HCT116 (cell line): ENCODE measurements at regions not wholly inside any gene's neighbourhood (a gene's known extent, or its start where the extent isn't known, plus 50 kb on each side); places are given as distances from the start of the nearest gene placed in this dataset.
"Not testable (repeated sequence)": the region's sequence is repeated elsewhere in the genome, so short reads cannot be mapped to it uniquely, and the experiment has no call there.

Experiments used
- ATAC-seq: fragments of 200-7000 bp; cut with Tn5 transposase; 2 replicates; pipeline ENCODE4 v1.9.1; 2020; ENCODE audit warnings: mild to moderate bottlenecking, moderate library complexity
- BruUV-seq: library from RNA; stranded (reverse); fragments of 400-500 nt; replicated peaks from 2 replicates; lab custom pipeline; 2021; lab: Mats Ljungman, UMichigan
- CTCF ChIA-PET: fragments of 300-600 bp; sonication (Branson Sonifier 250); formaldehyde crosslinking; loops from one replicate; lab custom pipeline; 2021; ENCODE audit warnings: antibody characterized with exemption; lab: Charles Lee
- POLR2A ChIA-PET: fragments of 300-600, 350-600 bp; sonication (Branson Sonifier 250); formaldehyde crosslinking; loops from one replicate; lab custom pipeline; 2021; ENCODE audit warnings: antibody characterized with exemption; lab: Charles Lee
- RAD21 ChIA-PET, 2 experiments: fragments of 300-600 bp; sonication (Branson Sonifier 250); formaldehyde crosslinking; loops; one replicate each; lab custom pipeline; 2023; ENCODE audit warnings: low total read pairs in 2 of 2; ENCODE audit not compliant: uncharacterized antibody in 2 of 2, unreplicated experiment in 2 of 2, low non-redundant PET in 1 of 2; lab: Charles Lee
- DNase-seq: peaks from one replicate; pipeline ENCODE4 v3.0.0-alpha.2; 2010; ENCODE audit warnings: low read depth, low spot score
- H2AFZ ChIP-seq: fragments of 200-600 bp; shearing (Covaris generic), sonication (generic); 2 replicates; pipeline ENCODE4 v1.6.1; 2017; ENCODE audit warnings: low read depth, mixed run types, mixed read lengths, antibody characterized with exemption, low read length; ENCODE audit not compliant: poor library complexity, severe bottlenecking
- H3K27ac ChIP-seq: 2 replicates; pipeline ENCODE4 v1.5.1; 2012; ENCODE audit warnings: low read depth, low read length
- H3K27me3 ChIP-seq: fragments of 200-600 bp; sonication (generic); 2 replicates; pipeline ENCODE4 v1.6.1; 2016; ENCODE audit warnings: mixed run types, low read length, mixed read lengths; ENCODE audit not compliant: insufficient read depth
- H3K36me3 ChIP-seq, 2 experiments: fragments of 200-500 bp in 1 of 2; fragments of 200-600 bp in 1 of 2; sonication (Bioruptor generic) in 1 of 2; sonication (generic) in 1 of 2; 2 replicates each; pipeline versions ENCODE4 v1.5.1 to v1.6.1; 2014 to 2016; ENCODE audit warnings: low read length in 2 of 2, inconsistent platforms in 1 of 2, mixed read lengths in 1 of 2, mixed run types in 1 of 2; ENCODE audit not compliant: insufficient read depth in 2 of 2, control insufficient read depth in 1 of 2
- H3K4me1 ChIP-seq, 2 experiments: fragments of 200-600 bp in 1 of 2; sonication (generic) in 1 of 2; 2 replicates each; pipeline versions ENCODE4 v1.5.1 to v1.6.1; 2012 to 2017; ENCODE audit warnings: low read length in 2 of 2, inconsistent platforms in 1 of 2, mild to moderate bottlenecking in 1 of 2, mixed read lengths in 1 of 2, mixed run types in 1 of 2, moderate library complexity in 1 of 2; ENCODE audit not compliant: insufficient read depth in 2 of 2, control insufficient read depth in 1 of 2
- H3K4me2 ChIP-seq: fragments of 200-600 bp; sonication (generic); 2 replicates; pipeline ENCODE4 v1.6.1; 2017; ENCODE audit warnings: mixed run types, low read length, mixed read lengths
- H3K4me3 ChIP-seq, 2 experiments: fragments of 200-600 bp in 1 of 2; sonication (generic) in 1 of 2; replicated peaks in 1 of 2; 2 replicates each; pipeline ENCODE4 v1.5.1; 2011 to 2016; ENCODE audit warnings: low read length in 2 of 2, control low read depth in 1 of 2, low read depth in 1 of 2, mild to moderate bottlenecking in 1 of 2, mixed read lengths in 1 of 2, mixed run types in 1 of 2
- H3K79me2 ChIP-seq: fragments of 200-600 bp; sonication (generic); 2 replicates; pipeline ENCODE4 v1.6.1; 2017; ENCODE audit warnings: mild to moderate bottlenecking, mixed run types, low read length, moderate library complexity, mixed read lengths; ENCODE audit not compliant: insufficient read depth
- H3K9ac ChIP-seq: fragments of 200-600 bp; sonication (generic); 2 replicates; pipeline ENCODE4 v1.6.1; 2016; ENCODE audit warnings: low read length, mixed read lengths
- H3K9me2 ChIP-seq: fragments of 200-600 bp; sonication (generic), shearing (Covaris generic); 2 replicates; pipeline ENCODE4 v1.6.1; 2017; ENCODE audit warnings: mixed run types, mild to moderate bottlenecking, moderate library complexity; ENCODE audit not compliant: insufficient read depth
- H3K9me3 ChIP-seq, 2 experiments: fragments of 200-500 bp in 1 of 2; fragments of 200-600 bp in 1 of 2; sonication (Bioruptor generic) in 1 of 2; sonication (generic) in 1 of 2; 2 replicates each; pipeline ENCODE4 v1.6.1; 2014 to 2017; ENCODE audit warnings: low read length in 2 of 2, mixed read lengths in 2 of 2, inconsistent platforms in 1 of 2, low read depth in 1 of 2, mild to moderate bottlenecking in 1 of 2, mixed run types in 1 of 2, moderate library complexity in 1 of 2; ENCODE audit not compliant: control insufficient read depth in 1 of 2, insufficient read depth in 1 of 2
- H4K20me1 ChIP-seq: fragments of 200-600 bp; sonication (generic), shearing (Covaris generic); 2 replicates; pipeline ENCODE4 v1.6.1; 2017; ENCODE audit warnings: mixed run types, mild to moderate bottlenecking, moderate library complexity; ENCODE audit not compliant: insufficient read depth
- CBX3 ChIP-seq: IDR thresholded peaks from 2 replicates; pipeline ENCODE4 v1.6.1; 2012; ENCODE audit warnings: low read depth
- EGR1 ChIP-seq: IDR thresholded peaks from 2 replicates; pipeline ENCODE4 v1.6.1; 2012; ENCODE audit warnings: low read depth
- FOSL1 ChIP-seq: IDR thresholded peaks from 2 replicates; pipeline ENCODE4 v1.6.1; 2012; ENCODE audit warnings: low read depth
- POLR2A ChIP-seq: IDR thresholded peaks from 2 replicates; pipeline ENCODE4 v1.7.0; 2011; ENCODE audit warnings: borderline replicate concordance; ENCODE audit not compliant: insufficient read depth, insufficient read length; ENCODE audit errors: extremely low read depth
- POLR2AphosphoS5 ChIP-seq: IDR thresholded peaks from 2 replicates; pipeline ENCODE4 v1.6.1; 2011; ENCODE audit warnings: mild to moderate bottlenecking, low read depth, low read length, moderate library complexity
- RAD21 ChIP-seq: IDR thresholded peaks from 2 replicates; pipeline ENCODE4 v1.6.1; 2012; ENCODE audit warnings: low read depth, mild to moderate bottlenecking
- intact Hi-C: fragments of 100-400 bp; cut with micrococcal nuclease; formaldehyde crosslinking; loops from 2 replicates; pipeline ENCODE4 v1.10.0; 2022
- TF ChIP-seq, protein P1 (sequence below): IDR thresholded peaks from 2 replicates; pipeline ENCODE4 v1.6.1; 2012
- TF ChIP-seq, protein P2 (sequence below): IDR thresholded peaks from 2 replicates; pipeline ENCODE4 v1.6.1; 2012; ENCODE audit warnings: low read depth
- TF ChIP-seq, protein P3 (sequence below), 3 experiments: fragments of 200-600 bp in 1 of 3; sonication (generic) in 1 of 3; IDR thresholded peaks in 2 of 3; conservative IDR thresholded peaks in 1 of 3; 2 replicates each; pipeline ENCODE4 v1.5.1; 2012 to 2017; ENCODE audit warnings: low read depth in 2 of 3, low read length in 2 of 3, antibody characterized with exemption in 1 of 3, borderline replicate concordance in 1 of 3, control low read depth in 1 of 3, mild to moderate bottlenecking in 1 of 3, mixed read lengths in 1 of 3, mixed run types in 1 of 3, moderate library complexity in 1 of 3; ENCODE audit not compliant: insufficient read depth in 1 of 3

DNA sequence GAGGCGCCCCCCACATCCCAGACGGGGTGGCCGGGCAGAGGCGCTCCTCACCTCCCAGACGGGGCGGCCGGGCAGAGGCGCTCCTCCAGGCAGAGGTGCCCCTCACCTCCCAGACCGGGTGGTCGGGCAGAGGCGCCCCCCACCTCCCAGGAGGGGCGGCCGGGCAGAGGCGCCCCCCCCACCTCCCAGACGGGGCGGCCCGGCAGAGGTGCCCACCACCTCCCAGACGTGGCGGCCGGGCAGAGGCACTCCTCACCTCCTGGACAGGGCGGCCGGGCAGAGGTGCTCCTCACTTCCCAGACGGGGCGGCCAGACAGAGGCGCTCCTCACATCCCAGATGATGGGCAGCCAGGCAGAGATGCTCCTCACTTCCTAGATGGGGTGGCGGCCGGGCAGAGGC, 91.4 kb upstream of the CTSV start:
- H3K36me3 ChIP-seq, CTCF ChIA-PET, RAD21 ChIA-PET, H3K27me3 ChIP-seq, H3K4me3 ChIP-seq, intact Hi-C loops, H2AFZ ChIP-seq, H3K9me3 ChIP-seq, H3K9me2 ChIP-seq, ATAC-seq, POLR2A ChIA-PET, H3K4me1 ChIP-seq, H4K20me1 ChIP-seq, H3K79me2 ChIP-seq, H3K4me2 ChIP-seq, H3K9ac ChIP-seq, BruUV-seq, DNase-seq, H3K27ac ChIP-seq: not testable (repeated sequence)

DNA sequence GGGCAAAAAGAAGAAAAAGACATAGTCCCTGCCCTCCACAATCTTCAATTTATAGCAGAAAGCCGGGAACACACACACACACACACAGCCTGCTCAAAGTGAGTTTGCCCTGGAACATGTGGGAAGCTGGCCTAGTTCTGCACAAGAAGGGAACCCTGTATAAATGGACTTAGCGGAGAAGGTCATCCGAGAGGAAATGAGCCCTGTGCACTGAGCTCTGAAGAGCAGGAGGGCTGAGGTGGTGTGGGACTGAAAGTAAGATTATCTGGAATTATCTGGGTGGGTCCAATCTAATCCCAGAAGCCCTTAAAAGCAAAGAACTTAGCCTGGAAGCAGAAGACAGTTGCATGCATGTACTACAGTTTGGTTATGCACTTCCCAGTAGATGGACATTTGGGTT, 90.0 kb upstream of the CTSV start:
- ChIA-PET CTCF (no interaction called here), RAD21 (no interaction called here)

More for the DNA sequence above, 90.0 kb upstream of the CTSV start:
- no peak overlapping the region for H3K27ac ChIP-seq
- TF ChIP-seq FOSL1, result no peak
- TF ChIP-seq CBX3, result no peak
- no peak for TF ChIP-seq RAD21
- TF ChIP-seq POLR2A, result no peak
- TF ChIP-seq EGR1, result no peak
- TF ChIP-seq, protein P1, sequence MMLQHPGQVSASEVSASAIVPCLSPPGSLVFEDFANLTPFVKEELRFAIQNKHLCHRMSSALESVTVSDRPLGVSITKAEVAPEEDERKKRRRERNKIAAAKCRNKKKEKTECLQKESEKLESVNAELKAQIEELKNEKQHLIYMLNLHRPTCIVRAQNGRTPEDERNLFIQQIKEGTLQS, result no peak
- TF ChIP-seq, protein P2, sequence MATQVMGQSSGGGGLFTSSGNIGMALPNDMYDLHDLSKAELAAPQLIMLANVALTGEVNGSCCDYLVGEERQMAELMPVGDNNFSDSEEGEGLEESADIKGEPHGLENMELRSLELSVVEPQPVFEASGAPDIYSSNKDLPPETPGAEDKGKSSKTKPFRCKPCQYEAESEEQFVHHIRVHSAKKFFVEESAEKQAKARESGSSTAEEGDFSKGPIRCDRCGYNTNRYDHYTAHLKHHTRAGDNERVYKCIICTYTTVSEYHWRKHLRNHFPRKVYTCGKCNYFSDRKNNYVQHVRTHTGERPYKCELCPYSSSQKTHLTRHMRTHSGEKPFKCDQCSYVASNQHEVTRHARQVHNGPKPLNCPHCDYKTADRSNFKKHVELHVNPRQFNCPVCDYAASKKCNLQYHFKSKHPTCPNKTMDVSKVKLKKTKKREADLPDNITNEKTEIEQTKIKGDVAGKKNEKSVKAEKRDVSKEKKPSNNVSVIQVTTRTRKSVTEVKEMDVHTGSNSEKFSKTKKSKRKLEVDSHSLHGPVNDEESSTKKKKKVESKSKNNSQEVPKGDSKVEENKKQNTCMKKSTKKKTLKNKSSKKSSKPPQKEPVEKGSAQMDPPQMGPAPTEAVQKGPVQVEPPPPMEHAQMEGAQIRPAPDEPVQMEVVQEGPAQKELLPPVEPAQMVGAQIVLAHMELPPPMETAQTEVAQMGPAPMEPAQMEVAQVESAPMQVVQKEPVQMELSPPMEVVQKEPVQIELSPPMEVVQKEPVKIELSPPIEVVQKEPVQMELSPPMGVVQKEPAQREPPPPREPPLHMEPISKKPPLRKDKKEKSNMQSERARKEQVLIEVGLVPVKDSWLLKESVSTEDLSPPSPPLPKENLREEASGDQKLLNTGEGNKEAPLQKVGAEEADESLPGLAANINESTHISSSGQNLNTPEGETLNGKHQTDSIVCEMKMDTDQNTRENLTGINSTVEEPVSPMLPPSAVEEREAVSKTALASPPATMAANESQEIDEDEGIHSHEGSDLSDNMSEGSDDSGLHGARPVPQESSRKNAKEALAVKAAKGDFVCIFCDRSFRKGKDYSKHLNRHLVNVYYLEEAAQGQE, result no peak
- TF ChIP-seq, protein P3, sequence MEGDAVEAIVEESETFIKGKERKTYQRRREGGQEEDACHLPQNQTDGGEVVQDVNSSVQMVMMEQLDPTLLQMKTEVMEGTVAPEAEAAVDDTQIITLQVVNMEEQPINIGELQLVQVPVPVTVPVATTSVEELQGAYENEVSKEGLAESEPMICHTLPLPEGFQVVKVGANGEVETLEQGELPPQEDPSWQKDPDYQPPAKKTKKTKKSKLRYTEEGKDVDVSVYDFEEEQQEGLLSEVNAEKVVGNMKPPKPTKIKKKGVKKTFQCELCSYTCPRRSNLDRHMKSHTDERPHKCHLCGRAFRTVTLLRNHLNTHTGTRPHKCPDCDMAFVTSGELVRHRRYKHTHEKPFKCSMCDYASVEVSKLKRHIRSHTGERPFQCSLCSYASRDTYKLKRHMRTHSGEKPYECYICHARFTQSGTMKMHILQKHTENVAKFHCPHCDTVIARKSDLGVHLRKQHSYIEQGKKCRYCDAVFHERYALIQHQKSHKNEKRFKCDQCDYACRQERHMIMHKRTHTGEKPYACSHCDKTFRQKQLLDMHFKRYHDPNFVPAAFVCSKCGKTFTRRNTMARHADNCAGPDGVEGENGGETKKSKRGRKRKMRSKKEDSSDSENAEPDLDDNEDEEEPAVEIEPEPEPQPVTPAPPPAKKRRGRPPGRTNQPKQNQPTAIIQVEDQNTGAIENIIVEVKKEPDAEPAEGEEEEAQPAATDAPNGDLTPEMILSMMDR (IDR thresholded peaks at IDR 0.05 in 2 of 3, conservative IDR thresholded peaks at IDR 0.05 in 1 of 3; ENCODE audit: borderline replicate concordance in 1 of 3, insufficient read depth in 1 of 3, low read depth in 2 of 3, low read length in 2 of 3), result no peak
- TF ChIP-seq POLR2AphosphoS5, result no peak
- intact Hi-C loops, result loop anchor here (10.0 kb wide), 1 partner anchor 56 kb away; no protein-coding TSS in a partner anchor
- POLR2A ChIA-PET, result no interaction called here
- no peaks in the 10 kb centered on the region for H3K27me3 ChIP-seq
- H3K4me3 ChIP-seq, result no peak overlapping the region
- H3K9ac ChIP-seq, result no peak overlapping the region
- no peaks in the 10 kb centered on the region for H4K20me1 ChIP-seq
- H3K79me2 ChIP-seq, result no peaks in the 10 kb centered on the region
- no peak for DNase-seq
- no peaks in the 10 kb centered on the region for H3K36me3 ChIP-seq
- no peak for ATAC-seq
- no peak overlapping the region for H3K4me2 ChIP-seq
- no peaks in the 10 kb centered on the region for H3K9me2 ChIP-seq
- no peak overlapping the region for H2AFZ ChIP-seq
- no TSS peak for BruUV-seq
- H3K4me1 ChIP-seq, result no peaks in the 10 kb centered on the region
- H3K9me3 ChIP-seq, result no peaks in the 10 kb centered on the region
